ENCODE measurements at regions not wholly inside any gene's neighbourhood (a gene's known extent, or its start where the extent isn't known, plus 50 kb on each side); places are given as distances from the start of the nearest gene placed in this dataset.

DNA sequence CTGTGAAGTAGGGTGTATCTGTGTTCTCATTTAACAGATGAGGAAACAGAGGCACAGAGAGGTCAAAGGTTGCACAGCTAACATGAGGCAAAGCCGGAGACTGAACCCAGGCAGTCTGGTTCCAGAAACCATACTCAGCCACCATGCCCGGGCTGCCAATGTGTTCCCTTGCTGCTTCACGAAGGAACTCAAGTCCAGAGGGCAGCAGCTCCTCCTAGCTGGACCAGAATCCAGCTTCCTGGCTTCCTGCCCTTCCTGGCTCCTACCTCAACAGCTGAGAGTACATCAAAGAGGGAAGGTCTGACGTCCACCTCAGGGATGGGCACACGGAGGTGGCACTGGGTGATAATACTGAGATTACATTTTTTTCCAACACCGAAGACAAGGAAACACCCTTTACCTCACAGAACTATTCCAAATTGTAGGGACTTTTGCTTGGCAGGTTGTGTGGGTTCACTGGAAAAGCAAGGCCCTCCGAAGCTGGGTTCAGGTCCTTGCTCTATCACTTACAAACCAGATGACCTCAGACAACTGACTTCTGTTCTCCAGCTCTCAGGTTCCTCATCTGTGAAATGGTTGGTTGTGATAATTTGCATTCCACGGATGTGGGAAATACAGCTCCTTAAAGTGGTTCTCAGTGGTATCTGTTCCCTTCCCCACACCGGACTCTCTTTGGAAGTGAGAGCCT lies 154.1 kb upstream of the ZMIZ1 start:
- peaks cover 12% of the 10 kb centered on the region for H3K4me1 ChIP-seq (ENCODE audit: control insufficient read depth, insufficient read depth, low read length)

DNA sequence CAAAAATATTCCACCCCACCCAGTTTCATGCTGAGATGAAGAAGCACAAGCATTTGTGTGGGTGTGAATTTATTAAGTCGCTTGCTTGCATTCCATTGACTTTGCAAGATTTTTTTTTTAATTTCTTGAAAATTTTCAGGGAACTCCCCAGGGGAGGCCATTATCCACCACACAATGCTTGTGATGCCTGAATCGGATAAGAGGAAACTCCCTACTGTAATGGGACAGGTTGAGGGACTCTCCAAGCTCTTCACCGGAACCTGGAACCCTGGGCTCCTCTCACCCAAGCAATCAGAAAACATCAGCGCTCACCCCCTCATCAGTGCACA lies 153.6 kb upstream of the ZMIZ1 start:
- Histone ChIP-seq H3K4me1 (ENCODE audit: control insufficient read depth, insufficient read depth, low read length) (peaks cover 12% of the 10 kb centered on the region), H3K27me3 (ENCODE audit: control insufficient read depth, insufficient read depth, low read length) (peaks cover 5% of the 10 kb centered on the region), H3K9me3 (ENCODE audit: control insufficient read depth, insufficient read depth, low read length) (no peaks in the 10 kb centered on the region), H3K4me3 (ENCODE audit: low read depth, low read length) (no peak overlapping the region), H3K9ac (ENCODE audit: low read depth, low read length) (no peak overlapping the region), H3K36me3 (ENCODE audit: control insufficient read depth, insufficient read depth, low read length) (no peaks in the 10 kb centered on the region)

More for the DNA sequence above, 154.1 kb upstream of the ZMIZ1 start:
- Histone ChIP-seq H3K36me3 (ENCODE audit: control insufficient read depth, insufficient read depth, low read length) (no peaks in the 10 kb centered on the region), H3K9me3 (ENCODE audit: control insufficient read depth, insufficient read depth, low read length) (no peaks in the 10 kb centered on the region), H3K27me3 (ENCODE audit: control insufficient read depth, insufficient read depth, low read length) (peaks cover 5% of the 10 kb centered on the region), H3K4me3 (ENCODE audit: low read depth, low read length) (no peak overlapping the region), H3K9ac (ENCODE audit: low read depth, low read length) (no peak overlapping the region)

- no peaks in the 10 kb centered on the region for H3K9me3 ChIP-seq (ENCODE audit: control insufficient read depth, insufficient read depth, low read length)
- H3K4me1 ChIP-seq (ENCODE audit: control insufficient read depth, insufficient read depth, low read length) = peaks cover 12% of the 10 kb centered on the region
- peaks cover 5% of the 10 kb centered on the region for H3K27me3 ChIP-seq (ENCODE audit: control insufficient read depth, insufficient read depth, low read length)
- H3K36me3 ChIP-seq (ENCODE audit: control insufficient read depth, insufficient read depth, low read length) = no peaks in the 10 kb centered on the region
- H3K9ac ChIP-seq (ENCODE audit: low read depth, low read length) = no peak overlapping the region
- H3K4me3 ChIP-seq (ENCODE audit: low read depth, low read length) = no peak overlapping the region
Measured at GRCh38 chr10:78916227-78916626, 152.5 kb upstream of the ZMIZ1 start.

DNA sequence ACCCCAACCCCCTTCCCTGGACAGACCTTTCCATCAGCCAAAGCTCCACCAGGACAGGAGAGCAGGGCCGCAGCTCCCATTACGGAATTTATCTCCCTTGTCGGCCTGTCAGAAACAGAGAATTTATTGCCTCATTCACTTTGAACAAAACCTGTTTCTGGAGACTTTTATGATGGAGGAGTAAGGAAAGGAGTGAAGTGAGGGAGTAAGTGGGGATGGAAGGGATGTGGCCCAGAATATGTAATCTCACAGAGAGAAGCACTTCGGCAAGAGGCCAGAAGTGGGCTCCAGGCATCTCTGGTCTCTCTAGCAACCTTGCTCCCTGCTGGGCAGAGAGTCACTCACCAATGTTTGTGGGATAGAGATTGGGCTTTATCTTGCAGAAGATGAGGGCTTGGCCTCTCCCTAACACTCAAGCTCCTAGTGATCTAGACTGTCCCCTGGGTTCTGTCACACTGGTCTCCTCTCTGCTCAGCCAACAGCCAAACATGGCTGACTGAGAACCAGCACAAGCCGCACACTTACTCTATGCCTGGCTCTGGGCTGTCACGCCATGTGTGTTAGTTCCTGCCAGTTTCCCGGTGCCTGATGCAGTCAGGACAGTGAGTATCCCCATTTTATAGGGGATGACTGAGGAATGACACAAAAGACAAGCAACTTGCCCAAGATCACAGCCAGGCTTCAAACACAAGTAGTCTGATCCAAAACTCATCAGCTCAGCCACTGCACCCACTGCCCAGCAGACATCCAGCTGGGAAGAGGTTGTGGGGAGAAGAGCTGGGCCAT lies 149.4 kb upstream of the ZMIZ1 start:
- no peaks in the 10 kb centered on the region for H3K36me3 ChIP-seq (ENCODE audit: control insufficient read depth, insufficient read depth, low read length)
- no peak overlapping the region for H3K9ac ChIP-seq (ENCODE audit: low read depth, low read length)
- peaks cover 13% of the 10 kb centered on the region for H3K4me1 ChIP-seq (ENCODE audit: control insufficient read depth, insufficient read depth, low read length)
- no peaks in the 10 kb centered on the region for H3K27me3 ChIP-seq (ENCODE audit: control insufficient read depth, insufficient read depth, low read length)
- no peak overlapping the region for H3K4me3 ChIP-seq (ENCODE audit: low read depth, low read length)
- no peaks in the 10 kb centered on the region for H3K9me3 ChIP-seq (ENCODE audit: control insufficient read depth, insufficient read depth, low read length)

GRCh38 chr10:78920011-78920410 lies 148.8 kb upstream of the ZMIZ1 start:
- H3K4me3 ChIP-seq (ENCODE audit: low read depth, low read length) = no peak overlapping the region

DNA sequence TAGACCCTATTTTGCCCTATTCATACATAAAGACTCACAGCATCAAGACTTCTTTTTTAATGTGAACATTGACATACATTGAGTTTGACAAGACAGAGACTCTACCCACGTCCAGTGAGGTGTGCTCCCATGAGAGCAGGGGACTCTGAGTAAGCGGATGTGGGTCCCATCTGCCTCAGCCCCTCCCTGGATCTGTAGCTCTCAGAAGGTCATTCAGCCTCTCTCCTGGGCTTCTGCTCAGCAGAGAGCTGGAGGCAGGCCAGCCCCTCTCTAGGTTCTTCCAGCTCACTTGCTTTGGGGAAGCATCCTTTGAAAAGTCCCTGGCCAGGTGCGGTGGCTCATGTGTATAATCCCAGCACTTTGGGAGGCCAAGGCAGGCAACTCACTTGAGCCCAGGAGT lies 146.9 kb upstream of the ZMIZ1 start:
- Histone ChIP-seq H3K9me3 (ENCODE audit: control insufficient read depth, insufficient read depth, low read length) (no peaks in the 10 kb centered on the region), H3K4me1 (ENCODE audit: control insufficient read depth, insufficient read depth, low read length) (peaks cover 7% of the 10 kb centered on the region), H3K4me3 (ENCODE audit: low read depth, low read length) (no peak overlapping the region), H3K9ac (ENCODE audit: low read depth, low read length) (no peak overlapping the region), H3K27me3 (ENCODE audit: control insufficient read depth, insufficient read depth, low read length) (no peaks in the 10 kb centered on the region), H3K36me3 (ENCODE audit: control insufficient read depth, insufficient read depth, low read length) (no peaks in the 10 kb centered on the region)

More at GRCh38 chr10:78920011-78920410, 148.8 kb upstream of the ZMIZ1 start:
- Histone ChIP-seq H3K4me1 (ENCODE audit: control insufficient read depth, insufficient read depth, low read length) (peaks cover 8% of the 10 kb centered on the region), H3K9ac (ENCODE audit: low read depth, low read length) (no peak overlapping the region), H3K36me3 (ENCODE audit: control insufficient read depth, insufficient read depth, low read length) (no peaks in the 10 kb centered on the region), H3K9me3 (ENCODE audit: control insufficient read depth, insufficient read depth, low read length) (no peaks in the 10 kb centered on the region), H3K27me3 (ENCODE audit: control insufficient read depth, insufficient read depth, low read length) (no peaks in the 10 kb centered on the region)

GRCh38 chr10:78923647-78924318 lies 145.0 kb upstream of the ZMIZ1 start:
- Histone ChIP-seq H3K4me3 (ENCODE audit: low read depth, low read length) (no peak overlapping the region), H3K27me3 (ENCODE audit: control insufficient read depth, insufficient read depth, low read length) (no peaks in the 10 kb centered on the region), H3K4me1 (ENCODE audit: control insufficient read depth, insufficient read depth, low read length) (peaks cover 5% of the 10 kb centered on the region), H3K9ac (ENCODE audit: low read depth, low read length) (no peak overlapping the region), H3K9me3 (ENCODE audit: control insufficient read depth, insufficient read depth, low read length) (no peaks in the 10 kb centered on the region), H3K36me3 (ENCODE audit: control insufficient read depth, insufficient read depth, low read length) (no peaks in the 10 kb centered on the region)

DNA sequence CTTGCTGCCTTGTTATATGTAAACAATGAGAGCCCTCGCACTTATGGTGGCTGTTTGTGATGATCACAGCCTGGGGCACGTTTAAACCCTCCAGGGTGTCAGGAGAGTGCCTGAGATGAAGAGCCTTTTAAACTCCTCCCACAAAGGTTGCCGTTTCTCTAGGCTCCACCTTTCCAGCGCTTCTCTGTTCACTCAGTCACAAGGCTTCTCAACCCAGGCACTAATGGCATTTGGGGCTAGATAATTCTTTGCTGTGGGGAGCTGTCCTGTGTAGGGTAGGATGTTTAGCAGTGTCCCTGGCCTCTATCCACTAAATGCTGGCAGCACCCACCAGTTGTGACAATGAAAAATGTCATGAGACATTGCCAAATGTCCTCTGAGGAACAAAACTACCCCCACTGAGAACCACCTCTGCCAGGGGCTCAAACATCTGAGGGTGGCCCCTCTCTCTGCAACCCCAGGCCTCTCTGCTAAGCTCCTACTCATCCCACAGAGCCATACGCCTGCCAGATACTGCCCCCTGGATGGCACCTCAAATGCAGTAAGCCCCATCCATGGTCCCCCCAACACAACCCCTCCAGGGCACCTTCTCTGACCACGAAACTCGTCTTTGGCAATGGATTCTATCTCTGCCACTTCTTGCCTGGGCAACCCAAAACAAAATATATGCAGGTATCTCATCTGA lies 144.3 kb upstream of the ZMIZ1 start:
- Histone ChIP-seq H3K36me3 (ENCODE audit: control insufficient read depth, insufficient read depth, low read length) (no peaks in the 10 kb centered on the region), H3K4me3 (ENCODE audit: low read depth, low read length) (no peak overlapping the region), H3K9ac (ENCODE audit: low read depth, low read length) (no peak overlapping the region), H3K27me3 (ENCODE audit: control insufficient read depth, insufficient read depth, low read length) (no peaks in the 10 kb centered on the region), H3K4me1 (ENCODE audit: control insufficient read depth, insufficient read depth, low read length) (peaks cover 5% of the 10 kb centered on the region), H3K9me3 (ENCODE audit: control insufficient read depth, insufficient read depth, low read length) (no peaks in the 10 kb centered on the region)

- H3K9me3 ChIP-seq (ENCODE audit: control insufficient read depth, insufficient read depth, low read length) = no peaks in the 10 kb centered on the region
- H3K4me3 ChIP-seq (ENCODE audit: low read depth, low read length) = no peak overlapping the region
- peaks cover 5% of the 10 kb centered on the region for H3K4me1 ChIP-seq (ENCODE audit: control insufficient read depth, insufficient read depth, low read length)
- H3K27me3 ChIP-seq (ENCODE audit: control insufficient read depth, insufficient read depth, low read length) = no peaks in the 10 kb centered on the region
- H3K36me3 ChIP-seq (ENCODE audit: control insufficient read depth, insufficient read depth, low read length) = no peaks in the 10 kb centered on the region
- no peak overlapping the region for H3K9ac ChIP-seq (ENCODE audit: low read depth, low read length)
Measured at GRCh38 chr10:78925275-78925674, 143.5 kb upstream of the ZMIZ1 start.

GRCh38 chr10:78925800-78926319 lies 142.9 kb upstream of the ZMIZ1 start:
- peaks cover 3% of the 10 kb centered on the region for H3K27me3 ChIP-seq (ENCODE audit: control insufficient read depth, insufficient read depth, low read length)
- no peak overlapping the region for H3K9ac ChIP-seq (ENCODE audit: low read depth, low read length)
- no peaks in the 10 kb centered on the region for H3K9me3 ChIP-seq (ENCODE audit: control insufficient read depth, insufficient read depth, low read length)
- H3K4me1 ChIP-seq (ENCODE audit: control insufficient read depth, insufficient read depth, low read length) = peaks cover 5% of the 10 kb centered on the region
- H3K4me3 ChIP-seq (ENCODE audit: low read depth, low read length) = no peak overlapping the region
- H3K36me3 ChIP-seq (ENCODE audit: control insufficient read depth, insufficient read depth, low read length) = no peaks in the 10 kb centered on the region

GRCh38 chr10:78927257-78927995 lies 141.3 kb upstream of the ZMIZ1 start:
- H3K4me3 ChIP-seq (ENCODE audit: low read depth, low read length) = no peak overlapping the region
- H3K27me3 ChIP-seq (ENCODE audit: control insufficient read depth, insufficient read depth, low read length) = peaks cover 6% of the 10 kb centered on the region
- H3K36me3 ChIP-seq (ENCODE audit: control insufficient read depth, insufficient read depth, low read length) = no peaks in the 10 kb centered on the region
- H3K4me1 ChIP-seq (ENCODE audit: control insufficient read depth, insufficient read depth, low read length) = peaks cover 5% of the 10 kb centered on the region
- H3K9ac ChIP-seq (ENCODE audit: low read depth, low read length) = no peak overlapping the region
- no peaks in the 10 kb centered on the region for H3K9me3 ChIP-seq (ENCODE audit: control insufficient read depth, insufficient read depth, low read length)
